ENCODE measurements at regions not wholly inside any gene's neighbourhood (a gene's known extent, or its start where the extent isn't known, plus 50 kb on each side); places are given as distances from the start of the nearest gene placed in this dataset.
"Not testable (repeated sequence)": the region's sequence is repeated elsewhere in the genome, so short reads cannot be mapped to it uniquely, and the experiment has no call there.

DNA sequence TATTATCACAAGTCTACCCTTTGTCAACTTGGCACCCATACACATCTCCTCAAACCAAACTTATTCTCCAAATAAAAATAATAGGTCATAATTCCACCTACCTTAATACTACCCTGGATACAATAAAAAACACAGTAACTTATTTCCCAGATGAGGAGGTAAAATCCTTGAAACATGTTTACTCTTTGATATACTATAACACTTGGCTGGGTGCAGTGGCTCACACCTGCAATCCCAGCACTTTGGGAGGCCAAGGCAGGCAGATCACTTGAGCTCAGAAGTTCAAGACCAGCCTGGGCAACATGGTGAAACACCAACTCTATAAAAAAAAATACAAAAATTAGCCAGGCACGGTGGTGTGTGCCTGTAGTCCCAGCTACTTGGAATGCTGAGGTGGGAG, 54.4 kb upstream of the PRSS3 start:
- TF ChIP-seq RAD21 (IDR thresholded peaks at IDR 0.05); SP1 (IDR thresholded peaks at IDR 0.05); YY1 (IDR thresholded peaks at IDR 0.05); EGR1 (IDR thresholded peaks at IDR 0.05; ENCODE audit: low read depth in 2 of 2); TAF1 (conservative IDR thresholded peaks at IDR 0.05); RXRA (IDR thresholded peaks at IDR 0.05); FOXA2 (IDR thresholded peaks at IDR 0.05); JUND (IDR thresholded peaks at IDR 0.05); GABPA (IDR thresholded peaks at IDR 0.05 in 1 of 2, conservative IDR thresholded peaks at IDR 0.05 in 1 of 2): not testable (repeated sequence)
- TF ChIP-seq, protein P1, sequence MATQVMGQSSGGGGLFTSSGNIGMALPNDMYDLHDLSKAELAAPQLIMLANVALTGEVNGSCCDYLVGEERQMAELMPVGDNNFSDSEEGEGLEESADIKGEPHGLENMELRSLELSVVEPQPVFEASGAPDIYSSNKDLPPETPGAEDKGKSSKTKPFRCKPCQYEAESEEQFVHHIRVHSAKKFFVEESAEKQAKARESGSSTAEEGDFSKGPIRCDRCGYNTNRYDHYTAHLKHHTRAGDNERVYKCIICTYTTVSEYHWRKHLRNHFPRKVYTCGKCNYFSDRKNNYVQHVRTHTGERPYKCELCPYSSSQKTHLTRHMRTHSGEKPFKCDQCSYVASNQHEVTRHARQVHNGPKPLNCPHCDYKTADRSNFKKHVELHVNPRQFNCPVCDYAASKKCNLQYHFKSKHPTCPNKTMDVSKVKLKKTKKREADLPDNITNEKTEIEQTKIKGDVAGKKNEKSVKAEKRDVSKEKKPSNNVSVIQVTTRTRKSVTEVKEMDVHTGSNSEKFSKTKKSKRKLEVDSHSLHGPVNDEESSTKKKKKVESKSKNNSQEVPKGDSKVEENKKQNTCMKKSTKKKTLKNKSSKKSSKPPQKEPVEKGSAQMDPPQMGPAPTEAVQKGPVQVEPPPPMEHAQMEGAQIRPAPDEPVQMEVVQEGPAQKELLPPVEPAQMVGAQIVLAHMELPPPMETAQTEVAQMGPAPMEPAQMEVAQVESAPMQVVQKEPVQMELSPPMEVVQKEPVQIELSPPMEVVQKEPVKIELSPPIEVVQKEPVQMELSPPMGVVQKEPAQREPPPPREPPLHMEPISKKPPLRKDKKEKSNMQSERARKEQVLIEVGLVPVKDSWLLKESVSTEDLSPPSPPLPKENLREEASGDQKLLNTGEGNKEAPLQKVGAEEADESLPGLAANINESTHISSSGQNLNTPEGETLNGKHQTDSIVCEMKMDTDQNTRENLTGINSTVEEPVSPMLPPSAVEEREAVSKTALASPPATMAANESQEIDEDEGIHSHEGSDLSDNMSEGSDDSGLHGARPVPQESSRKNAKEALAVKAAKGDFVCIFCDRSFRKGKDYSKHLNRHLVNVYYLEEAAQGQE (IDR thresholded peaks at IDR 0.05) = not testable (repeated sequence)
- TF ChIP-seq, protein P2, sequence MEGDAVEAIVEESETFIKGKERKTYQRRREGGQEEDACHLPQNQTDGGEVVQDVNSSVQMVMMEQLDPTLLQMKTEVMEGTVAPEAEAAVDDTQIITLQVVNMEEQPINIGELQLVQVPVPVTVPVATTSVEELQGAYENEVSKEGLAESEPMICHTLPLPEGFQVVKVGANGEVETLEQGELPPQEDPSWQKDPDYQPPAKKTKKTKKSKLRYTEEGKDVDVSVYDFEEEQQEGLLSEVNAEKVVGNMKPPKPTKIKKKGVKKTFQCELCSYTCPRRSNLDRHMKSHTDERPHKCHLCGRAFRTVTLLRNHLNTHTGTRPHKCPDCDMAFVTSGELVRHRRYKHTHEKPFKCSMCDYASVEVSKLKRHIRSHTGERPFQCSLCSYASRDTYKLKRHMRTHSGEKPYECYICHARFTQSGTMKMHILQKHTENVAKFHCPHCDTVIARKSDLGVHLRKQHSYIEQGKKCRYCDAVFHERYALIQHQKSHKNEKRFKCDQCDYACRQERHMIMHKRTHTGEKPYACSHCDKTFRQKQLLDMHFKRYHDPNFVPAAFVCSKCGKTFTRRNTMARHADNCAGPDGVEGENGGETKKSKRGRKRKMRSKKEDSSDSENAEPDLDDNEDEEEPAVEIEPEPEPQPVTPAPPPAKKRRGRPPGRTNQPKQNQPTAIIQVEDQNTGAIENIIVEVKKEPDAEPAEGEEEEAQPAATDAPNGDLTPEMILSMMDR (IDR thresholded peaks at IDR 0.05; ENCODE audit: low read depth, low read length, missing input control) = not testable (repeated sequence)
- TF ChIP-seq, protein P3, sequence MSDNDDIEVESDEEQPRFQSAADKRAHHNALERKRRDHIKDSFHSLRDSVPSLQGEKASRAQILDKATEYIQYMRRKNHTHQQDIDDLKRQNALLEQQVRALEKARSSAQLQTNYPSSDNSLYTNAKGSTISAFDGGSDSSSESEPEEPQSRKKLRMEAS (IDR thresholded peaks at IDR 0.05) = not testable (repeated sequence)
- TF ChIP-seq, protein P4, sequence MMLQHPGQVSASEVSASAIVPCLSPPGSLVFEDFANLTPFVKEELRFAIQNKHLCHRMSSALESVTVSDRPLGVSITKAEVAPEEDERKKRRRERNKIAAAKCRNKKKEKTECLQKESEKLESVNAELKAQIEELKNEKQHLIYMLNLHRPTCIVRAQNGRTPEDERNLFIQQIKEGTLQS (IDR thresholded peaks at IDR 0.05) = not testable (repeated sequence)
